Transverse colon (tissue), 3 donors: ENCODE measurements at regions not wholly inside any gene's neighbourhood (a gene's known extent, or its start where the extent isn't known, plus 50 kb on each side); places are given as distances from the start of the nearest gene placed in this dataset.
A peak's percentile ranks its signal among the peaks of the same experiment; 100 is the strongest.

ENCODE experiments used
- CTCF ChIP-seq, 5 experiments: fragments of 200-600 bp in 3 of 5; fragments of 450-650 bp in 2 of 5; sonication (generic) in 3 of 5; IDR thresholded peaks; 1 replicate in 2 of 5; 2 replicates in 3 of 5; pipeline ENCODE4 v1.5.1; 2016 to 2017; ENCODE audit warnings: antibody characterized with exemption in 5 of 5, inconsistent platforms in 3 of 5, mild to moderate bottlenecking in 2 of 5, moderate library complexity in 1 of 5
- EP300 ChIP-seq: sonication (generic); formaldehyde crosslinking; IDR thresholded peaks from one replicate; pipeline ENCODE4 v1.6.1; 2017; ENCODE audit warnings: antibody characterized with exemption, low read depth

- TF ChIP-seq CTCF (IDR thresholded peaks at IDR 0.05) (peak in 1 of 5 experiments; percentile 2), EP300 (no peak)
Observed at GRCh38 chr10:44858017-44858371, 53.1 kb upstream of the TMEM72 start.
